Type B pancreatic cell (in vitro differentiated cells): ENCODE measurements at regions not wholly inside any gene's neighbourhood (a gene's known extent, or its start where the extent isn't known, plus 50 kb on each side); places are given as distances from the start of the nearest gene placed in this dataset.

Experiments
- DNase-seq: peaks from one replicate; pipeline ENCODE4 v3.0.0; 2021; ENCODE audit warnings: mixed read lengths; ENCODE audit not compliant: unreplicated experiment; ENCODE audit errors: extremely low spot score
- H3K27ac Mint-ChIP-seq: 2 replicates; pipeline ENCODE4 v1.8.0; 2021; ENCODE audit warnings: mild to moderate bottlenecking, mixed read lengths
- H3K27me3 Mint-ChIP-seq: 2 replicates; pipeline ENCODE4 v1.8.0; 2021; ENCODE audit warnings: mixed read lengths
- H3K36me3 Mint-ChIP-seq: 2 replicates; pipeline ENCODE4 v1.8.0; 2021; ENCODE audit warnings: mixed read lengths
- H3K4me1 Mint-ChIP-seq: one replicate; pipeline ENCODE4 v1.8.0; 2021; ENCODE audit warnings: mixed read lengths; ENCODE audit not compliant: unreplicated experiment
- H3K4me3 Mint-ChIP-seq: 2 replicates; pipeline ENCODE4 v1.8.0; 2021; ENCODE audit warnings: mild to moderate bottlenecking, mixed read lengths
- H3K9me3 Mint-ChIP-seq: 2 replicates; pipeline ENCODE4 v1.8.0; 2021; ENCODE audit warnings: mixed read lengths
- CTCF ChIP-seq: fragments of 200-600 bp; sonication (generic); conservative IDR thresholded peaks from 2 replicates; pipeline ENCODE4 v1.5.0; 2021; ENCODE audit warnings: antibody characterized with exemption, mild to moderate bottlenecking

- H3K4me3 Mint-ChIP-seq = no peak overlapping the region
- no peaks in the 10 kb centered on the region for H3K27me3 Mint-ChIP-seq
- no peak overlapping the region for H3K27ac Mint-ChIP-seq
- peaks cover 10% of the 10 kb centered on the region for H3K9me3 Mint-ChIP-seq
- no peak for TF ChIP-seq CTCF
- peaks cover 4% of the 10 kb centered on the region for H3K4me1 Mint-ChIP-seq
- no peaks in the 10 kb centered on the region for H3K36me3 Mint-ChIP-seq
- DNase-seq = no peak
These were observed 243.7 kb upstream of the RREB1 start for GRCh38 chr6:6863970-6864639.

GRCh38 chr6:6865611-6866010 is 242.2 kb upstream of the RREB1 start:
- no peak for TF ChIP-seq CTCF
- Mint-ChIP-seq H3K4me3 (no peak overlapping the region), H3K9me3 (peaks cover 10% of the 10 kb centered on the region), H3K27ac (no peak overlapping the region), H3K27me3 (no peaks in the 10 kb centered on the region), H3K4me1 (no peaks in the 10 kb centered on the region), H3K36me3 (no peaks in the 10 kb centered on the region)
- no peak for DNase-seq

DNA sequence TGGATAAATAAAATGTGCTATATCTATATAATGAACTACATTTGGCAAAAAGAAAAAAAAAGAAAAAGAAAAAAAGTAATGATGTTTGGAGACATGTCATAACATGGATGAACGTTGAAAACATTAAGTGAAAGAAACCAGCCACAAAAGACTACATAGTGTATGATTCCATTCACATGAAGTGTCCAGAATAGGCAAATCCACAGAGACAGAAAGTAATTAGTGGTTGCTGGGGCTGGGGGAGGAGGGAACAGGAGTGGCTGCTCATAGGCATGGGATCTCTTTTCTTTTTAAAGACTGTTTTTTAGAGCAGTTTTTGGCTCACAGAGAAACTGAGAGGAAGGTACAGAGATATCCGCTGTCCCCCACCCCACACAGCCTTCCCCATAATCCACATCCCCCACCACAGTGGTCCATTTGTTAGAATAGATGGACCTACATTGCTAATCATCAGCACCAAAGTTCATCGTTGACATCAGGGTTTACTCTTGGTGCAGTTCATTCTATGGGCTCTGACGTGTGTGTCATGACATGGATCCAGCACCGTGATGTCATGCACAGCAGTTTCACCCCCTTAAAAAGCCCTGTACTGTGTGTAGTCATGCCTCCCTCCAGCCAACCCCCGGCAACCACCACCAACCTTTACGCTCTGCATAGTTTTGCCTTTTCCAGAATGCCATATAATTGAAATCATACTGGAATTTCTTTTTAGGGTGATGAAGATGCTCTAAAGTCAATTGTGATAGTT is 240.9 kb upstream of the RREB1 start:
- no peak for DNase-seq

GRCh38 chr6:6867404-6867799 is 240.4 kb upstream of the RREB1 start:
- peaks cover 10% of the 10 kb centered on the region for H3K9me3 Mint-ChIP-seq

More for the DNA sequence above, 240.9 kb upstream of the RREB1 start:
- H3K9me3 Mint-ChIP-seq = peaks cover 10% of the 10 kb centered on the region
- no peak for TF ChIP-seq CTCF
- H3K4me1 Mint-ChIP-seq = no peaks in the 10 kb centered on the region
- no peak overlapping the region for H3K4me3 Mint-ChIP-seq
- no peaks in the 10 kb centered on the region for H3K27me3 Mint-ChIP-seq
- no peak overlapping the region for H3K27ac Mint-ChIP-seq
- H3K36me3 Mint-ChIP-seq = no peaks in the 10 kb centered on the region

GRCh38 chr6:6869094-6869493 is 238.7 kb upstream of the RREB1 start:
- Mint-ChIP-seq H3K36me3 (no peaks in the 10 kb centered on the region), H3K4me3 (no peak overlapping the region), H3K9me3 (no peaks in the 10 kb centered on the region), H3K27me3 (no peaks in the 10 kb centered on the region), H3K27ac (no peak overlapping the region), H3K4me1 (no peaks in the 10 kb centered on the region)
- no peak for DNase-seq
- TF ChIP-seq CTCF = no peak

More at GRCh38 chr6:6867404-6867799, 240.4 kb upstream of the RREB1 start:
- H3K27ac Mint-ChIP-seq = no peak overlapping the region
- DNase-seq = no peak
- no peak overlapping the region for H3K4me3 Mint-ChIP-seq
- no peak for TF ChIP-seq CTCF
- H3K4me1 Mint-ChIP-seq = no peaks in the 10 kb centered on the region
- H3K27me3 Mint-ChIP-seq = no peaks in the 10 kb centered on the region
- H3K36me3 Mint-ChIP-seq = no peaks in the 10 kb centered on the region
